ENCODE measurements at regions not wholly inside any gene's neighbourhood (a gene's known extent, or its start where the extent isn't known, plus 50 kb on each side); places are given as distances from the start of the nearest gene placed in this dataset.
A peak's percentile ranks its signal among the peaks of the same experiment; 100 is the strongest.

- DNase-seq: no peak
- intact Hi-C loops (cut with DNase I): no loop called here
- Histone ChIP-seq H3K9me3 (peaks cover 0 to 10% (median 0%) of the 10 kb centered on the region in 3 donors), H3K36me3 (no peaks in the 10 kb centered on the region), H3K27ac (peak overlapping the region in 3 of 4 donors; percentile 16 to 61 (median 38)), H3K4me1 (peaks cover 28 to 69% (median 39%) of the 10 kb centered on the region in 3 donors), H3K27me3 (no peaks in the 10 kb centered on the region), H3K4me3 (no peak overlapping the region)
- 56 to 65% methylated on average over 3 of the region's 3 CpGs for WGBS, 2 donors
- TF ChIP-seq CTCF (IDR thresholded peaks at IDR 0.05) (no peak), POLR2A (IDR thresholded peaks at IDR 0.05) (no peak)
Measured at GRCh38 chr2:37589298-37589697, 82.1 kb downstream of the CDC42EP3 start.

GRCh38 chr2:37590119-37590571 lies 81.3 kb downstream of the CDC42EP3 start:
- intact Hi-C loops (cut with DNase I): no loop called here
- DNase-seq: no peak
- no peak overlapping the region for H3K4me3 ChIP-seq
- 69 to 77% methylated on average over 3 of the region's 3 CpGs for WGBS, 2 donors
- peak overlapping the region in 3 of 4 donors; percentile 38 to 61 (median 59) for H3K27ac ChIP-seq
- peaks cover 28 to 61% (median 35%) of the 10 kb centered on the region in 3 donors for H3K4me1 ChIP-seq
- H3K36me3 ChIP-seq: no peaks in the 10 kb centered on the region
- peaks cover 0 to 14% (median 4%) of the 10 kb centered on the region in 3 donors for H3K9me3 ChIP-seq
- H3K27me3 ChIP-seq: no peaks in the 10 kb centered on the region
- TF ChIP-seq CTCF (IDR thresholded peaks at IDR 0.05): no peak
- TF ChIP-seq POLR2A (IDR thresholded peaks at IDR 0.05): no peak

Small RNAs in the stretch of these regions (small RNA-seq; reads per million reads assigned to genes)
- 0 reads per million in 4 donors for gene RNU6-1116P
